HT1080 (cell line): ENCODE measurements at regions not wholly inside any gene's neighbourhood (a gene's known extent, or its start where the extent isn't known, plus 50 kb on each side); places are given as distances from the start of the nearest gene placed in this dataset.
A peak's percentile ranks its signal among the peaks of the same experiment; 100 is the strongest.
"Not testable (repeated sequence)": the region's sequence is repeated elsewhere in the genome, so short reads cannot be mapped to it uniquely, and the experiment has no call there.

Source experiments
- DNase-seq: peaks from one replicate; pipeline ENCODE4 v3.0.0-alpha.2; 2015; ENCODE audit warnings: low read depth

GRCh38 chr18:76721207-76721996 lies 101.0 kb upstream of the ZNF236 start:
- no peak for DNase-seq

- DNase-seq, result no peak
These were observed 101.7 kb upstream of the ZNF236 start for GRCh38 chr18:76720683-76721082.

- DNase-seq, result no peak
These were observed 107.2 kb upstream of the ZNF236 start for GRCh38 chr18:76715012-76715610.

- no peak for DNase-seq
These were observed 108.9 kb upstream of the ZNF236 start for GRCh38 chr18:76713432-76713831.

GRCh38 chr18:76712511-76713140 lies 109.7 kb upstream of the ZNF236 start:
- no peak for DNase-seq

- no peak for DNase-seq
These were observed 111.5 kb upstream of the ZNF236 start for GRCh38 chr18:76710646-76711520.

- peak; percentile 29 for DNase-seq
These were observed 112.4 kb upstream of the ZNF236 start for GRCh38 chr18:76709659-76710645.

- DNase-seq, result no peak
These were observed 113.5 kb upstream of the ZNF236 start for GRCh38 chr18:76708722-76709353.

- DNase-seq, result no peak
These were observed 114.2 kb upstream of the ZNF236 start for GRCh38 chr18:76708071-76708721.

- DNase-seq, result no peak
These were observed 114.8 kb upstream of the ZNF236 start for GRCh38 chr18:76707534-76707933.

- DNase-seq, result not testable (repeated sequence)
These were observed 117.8 kb upstream of the ZNF236 start for GRCh38 chr18:76704589-76704988.

GRCh38 chr18:76699923-76700322 lies 122.4 kb upstream of the ZNF236 start:
- DNase-seq, result no peak

GRCh38 chr18:76697441-76697901 lies 124.9 kb upstream of the ZNF236 start:
- DNase-seq, result no peak

GRCh38 chr18:76691800-76692199 lies 130.6 kb upstream of the ZNF236 start:
- DNase-seq, result no peak

GRCh38 chr18:76689646-76690264 lies 132.6 kb upstream of the ZNF236 start:
- DNase-seq, result no peak

GRCh38 chr18:76688724-76689472 lies 133.5 kb upstream of the ZNF236 start:
- DNase-seq, result no peak

- peak; percentile 72 for DNase-seq
These were observed 134.9 kb upstream of the ZNF236 start for GRCh38 chr18:76687304-76687962.
